Keratinocyte (primary cell): ENCODE measurements at regions not wholly inside any gene's neighbourhood (a gene's known extent, or its start where the extent isn't known, plus 50 kb on each side); places are given as distances from the start of the nearest gene placed in this dataset.

Experiments
- EZH2 ChIP-seq: IDR thresholded peaks from one replicate; pipeline ENCODE4 v1.6.1; 2012; ENCODE audit warnings: inconsistent platforms, mild to moderate bottlenecking, low read length, moderate library complexity
- TF ChIP-seq, protein P1 (sequence below), 3 experiments: IDR thresholded peaks in 1 of 3; conservative IDR thresholded peaks in 1 of 3; optimal IDR thresholded peaks in 1 of 3; 2 replicates in 2 of 3; 3 replicates in 1 of 3; pipeline versions ENCODE3 to v1.5.1; 2011; ENCODE audit warnings: low read length in 3 of 3, mild to moderate bottlenecking in 3 of 3, moderate library complexity in 2 of 3, control low read depth in 1 of 3, inconsistent platforms in 1 of 3; ENCODE audit not compliant: insufficient read depth in 2 of 3; ENCODE audit errors: extremely low read depth in 1 of 3

DNA sequence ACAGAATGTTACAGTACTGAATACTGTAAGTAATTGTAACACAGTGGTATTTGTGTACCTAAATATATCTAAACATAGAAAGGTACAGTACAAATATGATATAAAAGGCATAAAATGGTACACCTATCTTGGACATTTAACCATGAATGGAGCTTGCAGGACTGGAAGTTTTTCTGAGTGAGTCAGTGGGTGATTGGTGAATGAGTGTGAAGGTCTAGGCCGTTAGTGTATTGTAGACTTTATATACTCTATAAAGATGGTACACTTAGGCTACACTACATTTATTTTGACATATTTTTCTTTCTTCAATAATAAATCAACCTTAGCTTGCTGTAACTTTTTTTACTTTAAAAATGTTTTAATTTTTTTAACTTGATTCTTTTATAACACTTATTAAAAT lies 422.5 kb upstream of the FSTL5 start:
- TF ChIP-seq EZH2, result no peak
- TF ChIP-seq, protein P1, sequence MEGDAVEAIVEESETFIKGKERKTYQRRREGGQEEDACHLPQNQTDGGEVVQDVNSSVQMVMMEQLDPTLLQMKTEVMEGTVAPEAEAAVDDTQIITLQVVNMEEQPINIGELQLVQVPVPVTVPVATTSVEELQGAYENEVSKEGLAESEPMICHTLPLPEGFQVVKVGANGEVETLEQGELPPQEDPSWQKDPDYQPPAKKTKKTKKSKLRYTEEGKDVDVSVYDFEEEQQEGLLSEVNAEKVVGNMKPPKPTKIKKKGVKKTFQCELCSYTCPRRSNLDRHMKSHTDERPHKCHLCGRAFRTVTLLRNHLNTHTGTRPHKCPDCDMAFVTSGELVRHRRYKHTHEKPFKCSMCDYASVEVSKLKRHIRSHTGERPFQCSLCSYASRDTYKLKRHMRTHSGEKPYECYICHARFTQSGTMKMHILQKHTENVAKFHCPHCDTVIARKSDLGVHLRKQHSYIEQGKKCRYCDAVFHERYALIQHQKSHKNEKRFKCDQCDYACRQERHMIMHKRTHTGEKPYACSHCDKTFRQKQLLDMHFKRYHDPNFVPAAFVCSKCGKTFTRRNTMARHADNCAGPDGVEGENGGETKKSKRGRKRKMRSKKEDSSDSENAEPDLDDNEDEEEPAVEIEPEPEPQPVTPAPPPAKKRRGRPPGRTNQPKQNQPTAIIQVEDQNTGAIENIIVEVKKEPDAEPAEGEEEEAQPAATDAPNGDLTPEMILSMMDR (optimal IDR thresholded peaks at IDR 0.05 in 1 of 3, IDR thresholded peaks at IDR 0.05 in 1 of 3, conservative IDR thresholded peaks at IDR 0.05 in 1 of 3; ENCODE audit: extremely low read depth in 1 of 3, insufficient read depth in 2 of 3, low read length in 3 of 3), result no peak
